G401.6 (cell line): ENCODE measurements at regions not wholly inside any gene's neighbourhood (a gene's known extent, or its start where the extent isn't known, plus 50 kb on each side); places are given as distances from the start of the nearest gene placed in this dataset.

Experiments
- FAIRE-seq: peaks from 2 replicates; lab custom pipeline; 2012; peaks lifted over from hg19 to GRCh38; lab: Jason Lieb, UNC

- no peak for FAIRE-seq
Measured at GRCh38 chr12:62130834-62131552, 129.2 kb upstream of the USP15 start.

- no peak for FAIRE-seq
Measured at GRCh38 chr12:62133440-62133839, 126.8 kb upstream of the USP15 start.

GRCh38 chr12:62135553-62136200 is 124.5 kb upstream of the USP15 start:
- no peak for FAIRE-seq

GRCh38 chr12:62136496-62136895 is 123.7 kb upstream of the USP15 start:
- FAIRE-seq = no peak

- FAIRE-seq = no peak
Measured at GRCh38 chr12:62138527-62138926, 121.7 kb upstream of the USP15 start.

- no peak for FAIRE-seq
Measured at GRCh38 chr12:62146318-62146717, 113.9 kb upstream of the USP15 start.

- FAIRE-seq = no peak
Measured at GRCh38 chr12:62158013-62158412, 102.2 kb upstream of the USP15 start.

- no peak for FAIRE-seq
Measured at GRCh38 chr12:62158461-62159360, 101.5 kb upstream of the USP15 start.

- no peak for FAIRE-seq
Measured at GRCh38 chr12:62162214-62162613, 98.0 kb upstream of the USP15 start.

GRCh38 chr12:62163368-62163767 is 96.8 kb upstream of the USP15 start:
- FAIRE-seq = no peak

- FAIRE-seq = no peak
Measured at GRCh38 chr12:62164036-62164435, 96.2 kb upstream of the USP15 start.

GRCh38 chr12:62166525-62166924 is 93.7 kb upstream of the USP15 start:
- FAIRE-seq = no peak

- no peak for FAIRE-seq
Measured at GRCh38 chr12:62168411-62168810, 91.8 kb upstream of the USP15 start.

- no peak for FAIRE-seq
Measured at GRCh38 chr12:62170241-62170640, 90.0 kb upstream of the USP15 start.

GRCh38 chr12:62190689-62191490 is 69.3 kb upstream of the USP15 start:
- FAIRE-seq = no peak

GRCh38 chr12:62191491-62192179 is 68.6 kb upstream of the USP15 start:
- no peak for FAIRE-seq

GRCh38 chr12:62192180-62192902 is 67.9 kb upstream of the USP15 start:
- peak; percentile 97 for FAIRE-seq

GRCh38 chr12:62192903-62193250 is 67.3 kb upstream of the USP15 start:
- no peak for FAIRE-seq

GRCh38 chr12:62194031-62194430 is 66.2 kb upstream of the USP15 start:
- FAIRE-seq = no peak

GRCh38 chr12:62194616-62195015 is 65.6 kb upstream of the USP15 start:
- FAIRE-seq = no peak

GRCh38 chr12:62196146-62196545 is 64.1 kb upstream of the USP15 start:
- FAIRE-seq = no peak
